Loucy (cell line): ENCODE measurements at regions not wholly inside any gene's neighbourhood (a gene's known extent, or its start where the extent isn't known, plus 50 kb on each side); places are given as distances from the start of the nearest gene placed in this dataset.

ENCODE experiments used
- H2AFZ ChIP-seq: fragments of 200-600 bp; sonication (generic); 2 replicates; pipeline ENCODE4 v1.6.0; 2016; ENCODE audit warnings: antibody characterized with exemption, mild to moderate bottlenecking, low read length, moderate library complexity
- H3F3A ChIP-seq: fragments of 200-600 bp; 2 replicates; pipeline ENCODE4 v1.6.0; 2016; ENCODE audit warnings: antibody characterized with exemption, low read depth, mild to moderate bottlenecking
- H3K27me3 ChIP-seq: fragments of 200-600 bp; sonication (generic); 2 replicates; pipeline ENCODE4 v1.6.1; 2014; ENCODE audit warnings: low read length, mild to moderate bottlenecking; ENCODE audit not compliant: insufficient read depth, poor library complexity, severe bottlenecking
- H3K36me3 ChIP-seq: fragments of 200-600 bp; sonication (generic); 2 replicates; pipeline ENCODE4 v1.6.1; 2016; ENCODE audit warnings: low read length; ENCODE audit not compliant: insufficient read depth
- H3K4me1 ChIP-seq: fragments of 200-600 bp; sonication (generic); 2 replicates; pipeline ENCODE4 v1.5.1; 2014; ENCODE audit warnings: low read length, mild to moderate bottlenecking; ENCODE audit not compliant: insufficient read depth, poor library complexity, severe bottlenecking
- H3K4me2 ChIP-seq: fragments of 200-600 bp; sonication (generic); 2 replicates; pipeline ENCODE4 v1.6.0; 2014; ENCODE audit warnings: antibody characterized with exemption, low read length, low read depth, mild to moderate bottlenecking; ENCODE audit not compliant: poor library complexity, severe bottlenecking
- H3K4me3 ChIP-seq: fragments of 200-600 bp; sonication (generic); 2 replicates; pipeline ENCODE4 v1.5.1; 2014; ENCODE audit warnings: low read length, mild to moderate bottlenecking, mixed read lengths; ENCODE audit not compliant: poor library complexity, severe bottlenecking
- H3K79me2 ChIP-seq: fragments of 200-600 bp; sonication (generic); 2 replicates; pipeline ENCODE4 v1.6.1; 2014; ENCODE audit warnings: low read length; ENCODE audit not compliant: insufficient read depth
- H3K9ac ChIP-seq: fragments of 200-600 bp; sonication (generic); 2 replicates; pipeline ENCODE4 v1.6.0; 2014; ENCODE audit warnings: mild to moderate bottlenecking, low read depth, low read length, moderate library complexity; ENCODE audit not compliant: poor library complexity, severe bottlenecking
- H3K9me2 ChIP-seq: fragments of 200-600 bp; sonication (generic); replicated peaks from 2 replicates; pipeline ENCODE4 v1.6.1; 2016; ENCODE audit warnings: low read depth, low read length, mixed read lengths
- H3K9me3 ChIP-seq: fragments of 200-600 bp; sonication (generic); 2 replicates; pipeline ENCODE4 v1.6.1; 2014; ENCODE audit warnings: mild to moderate bottlenecking, antibody characterized with exemption, low read length, low read depth; ENCODE audit not compliant: insufficient read depth
- H4K20me1 ChIP-seq: fragments of 200-600 bp; sonication (generic); 2 replicates; pipeline ENCODE4 v1.6.0; 2014; ENCODE audit warnings: antibody characterized with exemption, low read length, mild to moderate bottlenecking; ENCODE audit not compliant: insufficient read depth, poor library complexity, severe bottlenecking
- CTCF ChIP-seq: fragments of 200-600 bp; sonication (generic); conservative IDR thresholded peaks from 2 replicates; pipeline ENCODE4 v1.5.1; 2014; ENCODE audit warnings: mild to moderate bottlenecking, antibody characterized with exemption, low read length
- EZH2phosphoT487 ChIP-seq: fragments of 200-600 bp; IDR thresholded peaks from 2 replicates; pipeline ENCODE4 v1.6.1; 2018; ENCODE audit warnings: antibody characterized with exemption, mild to moderate bottlenecking, moderate library complexity, borderline replicate concordance

GRCh38 chr3:139111392-139112229 lies 66.9 kb upstream of the PRR23C start:
- TF ChIP-seq CTCF, result peak; percentile 85
- TF ChIP-seq EZH2phosphoT487, result no peak
- Histone ChIP-seq H4K20me1 (no peaks in the 10 kb centered on the region), H3K4me1 (peaks cover 9% of the 10 kb centered on the region), H3K9ac (no peak overlapping the region), H3K27me3 (no peaks in the 10 kb centered on the region), H3K4me2 (peak overlapping the region; percentile 49), H3K36me3 (no peaks in the 10 kb centered on the region), H3K9me3 (no peaks in the 10 kb centered on the region), H3F3A (no peaks in the 10 kb centered on the region), H2AFZ (peak overlapping the region; percentile 66), H3K9me2 (no peaks in the 10 kb centered on the region), H3K4me3 (peak overlapping the region; percentile 16), H3K79me2 (no peaks in the 10 kb centered on the region)

- Histone ChIP-seq H3K9me3 (no peaks in the 10 kb centered on the region), H3K27me3 (no peaks in the 10 kb centered on the region), H3K9me2 (no peaks in the 10 kb centered on the region), H2AFZ (peak overlapping the region; percentile 66), H3K79me2 (no peaks in the 10 kb centered on the region), H3F3A (no peaks in the 10 kb centered on the region), H3K9ac (no peak overlapping the region), H3K36me3 (no peaks in the 10 kb centered on the region), H3K4me2 (peak overlapping the region; percentile 49), H3K4me1 (peaks cover 14% of the 10 kb centered on the region), H3K4me3 (peak overlapping the region; percentile 16), H4K20me1 (no peaks in the 10 kb centered on the region)
- TF ChIP-seq CTCF (no peak), EZH2phosphoT487 (no peak)
These were observed 67.5 kb upstream of the PRR23C start for GRCh38 chr3:139112230-139112558.

GRCh38 chr3:139113231-139113992 lies 68.7 kb upstream of the PRR23C start:
- H3K9me2 ChIP-seq, result no peaks in the 10 kb centered on the region
- H3K9ac ChIP-seq, result no peak overlapping the region
- H3K4me2 ChIP-seq, result no peak overlapping the region
- no peaks in the 10 kb centered on the region for H3K79me2 ChIP-seq
- TF ChIP-seq EZH2phosphoT487, result no peak
- peak; percentile 69 for TF ChIP-seq CTCF
- no peak overlapping the region for H3K4me3 ChIP-seq
- H3K9me3 ChIP-seq, result no peaks in the 10 kb centered on the region
- no peaks in the 10 kb centered on the region for H3K27me3 ChIP-seq
- no peaks in the 10 kb centered on the region for H4K20me1 ChIP-seq
- H3F3A ChIP-seq, result no peaks in the 10 kb centered on the region
- H2AFZ ChIP-seq, result peak overlapping the region; percentile 66
- H3K4me1 ChIP-seq, result peaks cover 26% of the 10 kb centered on the region
- H3K36me3 ChIP-seq, result no peaks in the 10 kb centered on the region
